Liver (tissue), 8 donors: ENCODE measurements at regions not wholly inside any gene's neighbourhood (a gene's known extent, or its start where the extent isn't known, plus 50 kb on each side); places are given as distances from the start of the nearest gene placed in this dataset.

Experiments used
- DNase-seq: peaks from one replicate; pipeline ENCODE4 v3.0.0-alpha.2; 2017; ENCODE audit warnings: low spot score
- H3K27ac ChIP-seq, 2 donors: one replicate each; pipeline ENCODE4 v1.7.0; 2013; ENCODE audit warnings: inconsistent platforms in 2 of 2, low read length in 2 of 2, control low read depth in 1 of 2, low read depth in 1 of 2, mild to moderate bottlenecking in 1 of 2
- H3K27me3 ChIP-seq, 4 donors: one replicate each; pipeline versions ENCODE4 v1.6.1 to v1.7.0; 2013; ENCODE audit warnings: low read length in 3 of 4, inconsistent platforms in 1 of 4, mild to moderate bottlenecking in 1 of 4, moderate library complexity in 1 of 4; ENCODE audit not compliant: control insufficient read depth in 4 of 4, insufficient read depth in 4 of 4
- H3K36me3 ChIP-seq, 4 donors: one replicate each; pipeline versions ENCODE4 v1.6.1 to v1.7.0; 2013; ENCODE audit warnings: low read length in 3 of 4, mild to moderate bottlenecking in 3 of 4, low read depth in 1 of 4, moderate library complexity in 1 of 4; ENCODE audit not compliant: control insufficient read depth in 4 of 4, insufficient read depth in 3 of 4
- H3K4me1 ChIP-seq, 4 donors: one replicate each; pipeline versions ENCODE4 v1.6.1 to v1.7.0; 2013; ENCODE audit warnings: low read length in 3 of 4, mild to moderate bottlenecking in 3 of 4, moderate library complexity in 1 of 4; ENCODE audit not compliant: control insufficient read depth in 4 of 4, insufficient read depth in 4 of 4
- H3K4me3 ChIP-seq, 3 donors: one replicate each; pipeline versions ENCODE4 v1.6.1 to v1.7.0; 2013; ENCODE audit warnings: low read length in 3 of 3, control low read depth in 1 of 3, low read depth in 1 of 3, mild to moderate bottlenecking in 1 of 3
- H3K9ac ChIP-seq, 2 donors: one replicate each; pipeline ENCODE4 v1.7.0; 2013; ENCODE audit warnings: low read length in 2 of 2, mild to moderate bottlenecking in 2 of 2, moderate library complexity in 2 of 2, control low read depth in 1 of 2, low read depth in 1 of 2
- H3K9me3 ChIP-seq, 4 donors: one replicate each; pipeline versions ENCODE4 v1.6.1 to v1.7.0; 2013; ENCODE audit warnings: low read length in 3 of 4; ENCODE audit not compliant: control insufficient read depth in 4 of 4
- ATF3 ChIP-seq: IDR thresholded peaks from 2 replicates; pipeline ENCODE4 v1.6.1; 2016; ENCODE audit warnings: antibody characterized with exemption
- EGR1 ChIP-seq, 2 donors: IDR thresholded peaks; 2 replicates each; pipeline ENCODE4 v1.6.1; 2016 to 2018; ENCODE audit warnings: antibody characterized with exemption in 2 of 2, low read depth in 2 of 2
- FOXA1 ChIP-seq: IDR thresholded peaks from 2 replicates; pipeline ENCODE4 v1.6.1; 2016; ENCODE audit warnings: antibody characterized with exemption
- GABPA ChIP-seq, 2 donors: IDR thresholded peaks in 1 of 2; conservative IDR thresholded peaks in 1 of 2; 2 replicates each; pipeline ENCODE4 v1.6.1; 2016; ENCODE audit warnings: antibody characterized with exemption in 2 of 2, mild to moderate bottlenecking in 1 of 2, moderate library complexity in 1 of 2
- HNF4A ChIP-seq, 2 donors: conservative IDR thresholded peaks; 2 replicates each; pipeline ENCODE4 v1.6.1; 2016; ENCODE audit warnings: antibody characterized with exemption in 2 of 2, mild to moderate bottlenecking in 2 of 2
- HNF4G ChIP-seq: IDR thresholded peaks from 2 replicates; pipeline ENCODE4 v1.6.1; 2016; ENCODE audit warnings: antibody characterized with exemption
- JUND ChIP-seq, 2 donors: IDR thresholded peaks; 2 replicates each; pipeline ENCODE4 v1.6.1; 2016; ENCODE audit warnings: antibody characterized with exemption in 2 of 2
- NR2F2 ChIP-seq: IDR thresholded peaks from 2 replicates; pipeline ENCODE4 v1.6.1; 2016; ENCODE audit warnings: antibody characterized with exemption
- REST ChIP-seq: IDR thresholded peaks from 2 replicates; pipeline ENCODE4 v1.6.1; 2016; ENCODE audit warnings: antibody characterized with exemption, mild to moderate bottlenecking
- RXRA ChIP-seq, 2 donors: IDR thresholded peaks; 2 replicates each; pipeline ENCODE4 v1.6.1; 2017 to 2018; ENCODE audit warnings: antibody characterized with exemption in 2 of 2, mild to moderate bottlenecking in 1 of 2
- SP1 ChIP-seq: IDR thresholded peaks from 2 replicates; pipeline ENCODE4 v1.6.1; 2018; ENCODE audit warnings: antibody characterized with exemption, mild to moderate bottlenecking
- TAF1 ChIP-seq: conservative IDR thresholded peaks from 2 replicates; pipeline ENCODE4 v1.6.1; 2016; ENCODE audit warnings: antibody characterized with exemption, mild to moderate bottlenecking
- YY1 ChIP-seq: IDR thresholded peaks from 2 replicates; pipeline ENCODE4 v1.6.1; 2016; ENCODE audit warnings: antibody characterized with exemption, mild to moderate bottlenecking
- ZBTB33 ChIP-seq: IDR thresholded peaks from 2 replicates; pipeline ENCODE4 v1.6.1; 2016; ENCODE audit warnings: antibody characterized with exemption
- WGBS: extraction: QIAGEN DNeasy Blood & Tissue Kit; methylation state at CpG from one replicate; pipeline ENCODE4 v1.1.7; 2013; 5-methylcytosine and 5-hydroxymethylcytosine counted together
- TF ChIP-seq, protein P1 (sequence below): fragments of 150-350 bp; IDR thresholded peaks from 2 replicates; pipeline ENCODE4 v1.5.1; 2017; ENCODE audit warnings: improper control_type of control experiment, low read depth, low read length; ENCODE audit not compliant: missing input control
- TF ChIP-seq, protein P2 (sequence below): IDR thresholded peaks from 2 replicates; pipeline ENCODE4 v1.6.1; 2016; ENCODE audit warnings: antibody characterized with exemption
- donor health status: healthy.
- donor health status: healthy.
- donor health status: healthy.
- donor health status: healthy.
- donor health status: healthy.

DNA sequence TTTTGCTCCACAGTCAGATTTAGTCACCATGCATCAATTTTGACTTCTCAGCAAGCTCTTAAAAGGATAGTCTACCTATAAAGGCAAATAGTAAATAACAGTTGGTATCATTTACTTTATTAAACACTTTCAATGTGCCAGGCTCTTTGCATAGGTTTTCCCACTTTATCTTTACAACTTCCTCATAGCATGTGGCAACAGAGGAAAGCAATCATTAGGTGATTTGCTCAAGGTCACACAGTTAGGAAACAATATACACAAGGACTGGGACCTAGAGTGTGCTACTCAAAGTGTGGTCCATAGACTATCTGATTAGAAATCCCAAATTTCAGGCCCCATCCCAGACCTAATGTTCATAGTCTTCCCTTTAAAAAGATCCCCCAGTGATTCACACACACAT, 212.3 kb downstream of the MTERF1 start:
- Histone ChIP-seq H3K9me3 (no peaks in the 10 kb centered on the region), H3K36me3 (no peaks in the 10 kb centered on the region), H3K4me1 (no peaks in the 10 kb centered on the region), H3K9ac (no peak overlapping the region), H3K27ac (no peak overlapping the region), H3K4me3 (no peak overlapping the region), H3K27me3 (no peaks in the 10 kb centered on the region)
- TF ChIP-seq YY1 (no peak), HNF4G (no peak), FOXA1 (no peak), RXRA (IDR thresholded peaks at IDR 0.05) (no peak), REST (no peak), NR2F2 (no peak), SP1 (no peak), TAF1 (no peak)
- TF ChIP-seq, protein P1, sequence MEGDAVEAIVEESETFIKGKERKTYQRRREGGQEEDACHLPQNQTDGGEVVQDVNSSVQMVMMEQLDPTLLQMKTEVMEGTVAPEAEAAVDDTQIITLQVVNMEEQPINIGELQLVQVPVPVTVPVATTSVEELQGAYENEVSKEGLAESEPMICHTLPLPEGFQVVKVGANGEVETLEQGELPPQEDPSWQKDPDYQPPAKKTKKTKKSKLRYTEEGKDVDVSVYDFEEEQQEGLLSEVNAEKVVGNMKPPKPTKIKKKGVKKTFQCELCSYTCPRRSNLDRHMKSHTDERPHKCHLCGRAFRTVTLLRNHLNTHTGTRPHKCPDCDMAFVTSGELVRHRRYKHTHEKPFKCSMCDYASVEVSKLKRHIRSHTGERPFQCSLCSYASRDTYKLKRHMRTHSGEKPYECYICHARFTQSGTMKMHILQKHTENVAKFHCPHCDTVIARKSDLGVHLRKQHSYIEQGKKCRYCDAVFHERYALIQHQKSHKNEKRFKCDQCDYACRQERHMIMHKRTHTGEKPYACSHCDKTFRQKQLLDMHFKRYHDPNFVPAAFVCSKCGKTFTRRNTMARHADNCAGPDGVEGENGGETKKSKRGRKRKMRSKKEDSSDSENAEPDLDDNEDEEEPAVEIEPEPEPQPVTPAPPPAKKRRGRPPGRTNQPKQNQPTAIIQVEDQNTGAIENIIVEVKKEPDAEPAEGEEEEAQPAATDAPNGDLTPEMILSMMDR, result no peak
- TF ChIP-seq, protein P2, sequence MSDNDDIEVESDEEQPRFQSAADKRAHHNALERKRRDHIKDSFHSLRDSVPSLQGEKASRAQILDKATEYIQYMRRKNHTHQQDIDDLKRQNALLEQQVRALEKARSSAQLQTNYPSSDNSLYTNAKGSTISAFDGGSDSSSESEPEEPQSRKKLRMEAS, result no peak
- DNase-seq, result no peak

DNA sequence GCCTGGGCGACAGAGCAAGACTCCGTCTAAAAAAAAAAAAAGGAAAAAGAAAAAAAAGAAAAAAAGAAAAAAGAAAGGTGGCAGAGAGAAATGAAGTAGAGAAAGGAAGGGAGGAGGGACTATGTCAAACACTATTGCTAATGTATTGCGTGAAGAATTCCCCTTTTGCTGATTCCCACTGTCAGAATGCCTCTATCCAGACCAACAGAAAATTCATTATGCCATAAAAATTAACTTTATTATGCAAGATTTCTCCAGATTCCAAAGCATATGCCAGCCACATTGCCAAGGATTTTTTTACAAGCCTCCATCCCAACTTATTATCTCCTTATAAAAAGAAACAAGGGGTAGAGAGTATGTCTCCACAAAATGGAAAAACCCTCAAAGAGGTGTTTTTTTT, 209.3 kb downstream of the MTERF1 start:
- no peaks in the 10 kb centered on the region for H3K36me3 ChIP-seq
- no peak overlapping the region for H3K27ac ChIP-seq
- peaks cover 0 to 4% (median 0%) of the 10 kb centered on the region in 4 donors for H3K4me1 ChIP-seq
- H3K9ac ChIP-seq, result no peak overlapping the region
- no peaks in the 10 kb centered on the region for H3K9me3 ChIP-seq
- TF ChIP-seq ZBTB33, result no peak
- TF ChIP-seq YY1, result no peak
- TF ChIP-seq ATF3, result no peak
- no peak for TF ChIP-seq SP1
- no peak for TF ChIP-seq JUND (IDR thresholded peaks at IDR 0.05)
- TF ChIP-seq HNF4A (conservative IDR thresholded peaks at IDR 0.05), result no peak
- TF ChIP-seq, protein P2, result no peak
- no peak for TF ChIP-seq GABPA (IDR thresholded peaks at IDR 0.05 in 1 of 2, conservative IDR thresholded peaks at IDR 0.05 in 1 of 2)
- TF ChIP-seq EGR1 (IDR thresholded peaks at IDR 0.05; ENCODE audit: low read depth in 2 of 2), result no peak
- TF ChIP-seq RXRA (IDR thresholded peaks at IDR 0.05), result no peak
- TF ChIP-seq, protein P1, result no peak
- no peak for TF ChIP-seq HNF4G
- TF ChIP-seq FOXA1, result no peak
- no peak for TF ChIP-seq REST
- H3K4me3 ChIP-seq, result no peak overlapping the region
- DNase-seq, result no peak
- no peaks in the 10 kb centered on the region for H3K27me3 ChIP-seq
- WGBS, result 95% methylated on average over 3 of the region's 3 CpGs
